HG03066 (cell line): ENCODE measurements at regions not wholly inside any gene's neighbourhood (a gene's known extent, or its start where the extent isn't known, plus 50 kb on each side); places are given as distances from the start of the nearest gene placed in this dataset.

ENCODE experiments used
- ATAC-seq: cut with Tn5 transposase; IDR thresholded peaks from one replicate; pipeline ENCODE4 v1.9.1; 2021; ENCODE audit warnings: low read depth; ENCODE audit not compliant: unreplicated experiment

DNA sequence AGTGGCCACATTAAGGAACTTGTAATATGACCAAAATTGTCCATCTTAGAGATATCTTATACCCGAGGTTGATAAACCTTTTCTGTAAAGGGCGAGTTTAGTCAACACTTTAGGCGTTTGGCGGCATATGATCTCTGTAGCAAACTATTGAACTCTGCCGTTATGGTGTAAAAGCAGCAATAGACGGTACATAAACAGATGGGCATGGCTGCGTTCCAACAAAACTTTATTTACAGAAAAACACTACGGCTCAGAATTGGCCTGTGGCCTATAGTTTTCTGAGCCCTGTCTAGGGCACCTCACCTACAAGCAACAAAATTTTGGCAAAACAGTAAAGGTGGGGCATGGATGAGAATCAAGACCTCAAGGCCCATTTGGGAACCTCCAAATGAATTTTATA, 121.9 kb upstream of the HAAO start:
- no peak for ATAC-seq

DNA sequence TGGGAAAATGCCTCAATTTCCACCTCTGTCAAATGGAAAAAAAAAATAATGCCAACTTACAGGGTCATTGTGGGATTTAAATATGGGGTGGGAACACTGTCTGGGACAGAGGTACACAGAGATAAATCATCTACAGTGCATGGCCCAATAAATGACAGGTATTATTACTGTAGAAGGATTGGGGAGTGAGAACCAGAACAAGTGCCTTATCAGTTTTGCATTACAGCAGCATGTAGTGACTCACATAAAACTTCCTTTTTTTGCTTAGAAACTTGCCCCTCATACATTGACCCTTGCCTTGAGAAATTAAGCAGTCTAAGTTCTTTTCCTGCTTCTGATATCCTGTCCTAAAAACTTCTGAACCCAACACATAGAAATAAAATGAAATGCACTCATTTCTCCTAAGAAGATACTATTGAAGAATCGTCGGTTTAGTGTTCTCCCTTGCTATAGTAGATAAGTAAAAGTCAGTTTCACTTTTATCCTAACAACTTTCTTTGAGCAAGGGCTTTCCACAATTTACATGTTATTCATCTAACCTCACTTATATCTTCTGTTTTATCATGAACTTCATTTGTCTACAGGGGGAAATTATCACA, 121.0 kb upstream of the HAAO start:
- ATAC-seq, result no peak

DNA sequence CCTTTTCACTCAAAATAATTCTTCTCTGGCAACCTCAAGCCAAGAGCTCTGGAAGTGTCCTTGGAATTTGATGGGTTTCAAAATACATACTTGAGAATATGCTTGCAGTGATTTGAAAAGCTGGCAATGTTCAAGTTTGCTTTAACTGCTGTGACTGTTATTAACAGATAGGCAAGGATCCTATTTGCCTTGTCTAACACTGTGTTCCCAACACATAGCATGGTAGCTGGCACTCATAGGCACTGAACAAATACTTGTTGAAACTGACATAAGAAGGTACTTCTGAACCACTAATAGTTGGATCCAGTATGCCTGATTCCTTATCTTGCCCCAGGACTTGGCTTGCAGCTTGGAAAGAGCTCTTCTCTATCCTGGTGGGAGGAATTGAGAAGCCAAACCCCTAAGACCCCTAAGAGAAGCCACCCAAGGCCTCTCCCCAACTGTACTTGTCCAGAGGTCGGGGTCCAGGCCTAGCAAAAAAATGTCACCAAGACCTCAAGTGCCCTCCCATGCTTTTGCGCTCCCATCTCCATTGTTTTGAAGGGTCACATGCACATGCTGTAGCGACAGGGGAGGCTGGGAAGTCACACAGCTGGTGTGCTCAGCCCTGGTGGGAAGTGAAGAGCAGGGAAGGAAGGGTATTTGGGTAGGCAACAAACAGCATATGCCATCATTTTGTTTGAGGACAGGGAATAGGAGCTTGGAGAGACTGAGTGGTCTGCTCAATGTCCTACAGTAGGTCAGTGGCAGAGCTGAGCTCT, 118.4 kb upstream of the HAAO start:
- no peak for ATAC-seq

DNA sequence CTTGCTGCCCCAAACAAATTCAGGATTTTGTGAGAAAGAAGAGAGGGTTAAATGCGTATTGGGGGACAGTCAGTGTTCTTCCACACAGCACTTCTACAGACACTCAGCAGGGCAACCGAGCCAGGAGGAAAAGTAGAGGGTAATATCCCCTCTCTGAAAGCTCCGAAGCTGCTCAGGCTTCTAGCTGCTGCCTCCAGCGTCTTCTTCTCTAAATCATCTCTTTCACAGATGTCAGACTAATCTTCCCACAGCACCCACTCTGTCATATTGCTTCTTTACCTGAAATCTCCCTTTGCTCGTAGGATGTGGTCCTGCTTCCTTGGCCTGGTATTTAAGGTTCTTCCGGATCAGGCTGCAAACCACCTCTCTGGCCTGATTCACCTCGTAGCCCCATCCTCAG, 117.6 kb upstream of the HAAO start:
- no peak for ATAC-seq

DNA sequence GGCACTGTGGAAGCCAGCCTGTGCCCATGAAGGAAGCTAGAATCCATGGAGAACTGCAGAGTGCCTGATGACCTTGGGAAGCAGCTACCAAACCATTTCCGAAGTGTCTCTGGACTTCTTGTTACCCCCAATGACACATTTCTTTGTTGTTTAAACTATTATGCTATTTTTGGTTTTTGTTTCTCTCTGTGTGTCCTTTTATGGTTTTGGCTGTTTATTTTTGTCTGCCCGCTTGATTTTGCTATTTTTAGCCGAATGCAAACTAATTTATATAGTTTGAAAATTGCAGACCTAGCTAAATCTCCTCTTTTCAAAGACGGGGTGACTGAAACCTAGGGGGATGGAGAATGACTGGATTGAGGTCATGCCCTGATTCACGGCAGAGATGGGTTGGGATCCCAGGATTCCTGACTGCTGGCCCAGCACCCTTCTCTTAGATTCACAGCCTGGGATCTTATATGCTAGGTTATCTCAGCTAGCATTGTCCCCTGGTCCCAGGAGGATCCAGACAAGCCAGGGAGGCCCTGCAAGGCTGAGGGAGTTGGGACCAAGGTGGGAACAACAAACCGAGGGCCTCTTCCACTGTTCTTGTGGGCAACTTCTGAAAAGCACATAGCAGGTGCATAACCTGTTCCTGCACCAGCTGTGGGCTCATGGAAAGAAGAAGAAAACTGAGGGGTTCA, 116.3 kb upstream of the HAAO start:
- no peak for ATAC-seq

DNA sequence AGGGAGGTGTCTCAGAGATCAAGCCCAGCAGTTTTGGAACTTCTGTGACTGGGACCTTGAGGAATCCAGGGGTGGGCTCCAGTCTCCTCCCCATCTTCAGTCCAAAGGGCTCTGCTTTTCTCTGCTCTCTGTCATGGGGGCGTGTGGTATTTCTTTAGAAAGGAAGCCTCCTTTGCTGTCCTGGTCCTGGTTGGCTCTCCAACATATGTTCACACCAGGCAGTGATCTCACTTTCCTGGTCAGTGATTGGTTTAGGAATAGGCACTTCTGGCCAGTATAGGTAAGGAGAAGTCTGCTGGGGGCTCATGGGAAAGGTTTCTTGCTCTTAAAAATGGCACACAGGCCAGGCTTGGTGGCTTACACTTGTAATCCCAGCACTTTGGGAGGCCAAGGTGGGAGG, 115.5 kb upstream of the HAAO start:
- no peak for ATAC-seq

DNA sequence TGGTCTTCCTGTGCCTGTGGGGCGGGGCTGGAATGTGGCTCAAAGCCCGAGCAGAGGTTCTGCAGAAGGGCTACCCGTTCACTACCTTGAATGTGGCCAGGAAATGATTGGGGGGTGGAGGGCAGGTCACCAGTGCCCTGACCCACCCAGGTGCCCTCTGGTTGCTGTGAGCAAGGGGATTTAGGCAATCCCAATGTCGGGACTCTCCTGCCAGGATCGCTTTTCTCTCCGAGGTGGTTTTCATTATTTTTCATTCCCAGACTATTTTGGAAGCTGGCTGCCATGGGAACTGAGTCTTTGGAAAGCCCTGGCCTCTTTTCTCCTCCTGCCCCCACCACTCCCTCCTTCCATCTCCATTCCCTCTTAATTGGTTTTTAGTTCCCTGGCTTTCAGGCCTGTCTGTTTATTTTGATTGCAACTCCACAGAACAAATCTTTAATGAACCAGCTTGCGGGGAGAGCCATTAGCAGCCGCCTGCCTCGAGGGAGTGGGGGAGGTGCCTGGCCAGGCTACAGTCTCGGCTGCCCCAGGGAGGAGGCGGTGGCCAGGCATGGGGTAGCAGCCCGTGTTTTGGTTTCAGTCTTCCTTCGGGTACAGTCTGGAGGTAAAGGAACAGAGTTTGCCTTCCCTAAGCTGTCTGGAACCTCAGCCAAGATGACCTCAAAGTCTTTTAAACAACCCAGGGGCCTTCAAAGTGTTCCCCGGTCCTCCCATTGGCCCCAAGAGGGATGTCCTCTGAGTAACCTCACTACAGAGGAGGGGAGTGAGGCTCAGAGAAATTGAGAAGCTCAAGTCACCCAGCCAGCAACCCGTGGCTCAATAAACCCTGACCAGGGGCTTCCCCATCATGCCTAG, 114.4 kb upstream of the HAAO start:
- no peak for ATAC-seq

DNA sequence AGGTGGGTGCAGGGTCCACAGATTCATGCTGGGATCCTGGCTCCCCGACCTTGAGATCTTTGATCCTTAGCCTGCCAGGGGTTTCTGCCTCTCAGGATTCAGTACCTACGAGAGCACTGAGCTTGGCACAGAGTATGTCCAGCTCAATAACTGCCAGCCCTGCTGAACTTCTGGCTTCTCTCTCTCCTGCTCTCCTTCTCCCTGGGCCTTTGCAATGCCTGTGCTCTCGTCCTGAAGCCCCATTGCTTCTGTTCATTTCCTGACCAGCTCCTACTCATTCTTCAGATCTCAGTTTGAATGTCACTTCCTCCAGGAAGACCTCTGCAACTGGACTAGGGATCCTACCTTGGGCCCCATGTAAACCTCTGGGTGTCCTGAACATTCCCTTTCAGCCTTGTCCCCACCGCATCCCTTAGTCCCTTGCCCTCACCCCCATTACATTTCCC, 113.8 kb upstream of the HAAO start:
- no peak for ATAC-seq

DNA sequence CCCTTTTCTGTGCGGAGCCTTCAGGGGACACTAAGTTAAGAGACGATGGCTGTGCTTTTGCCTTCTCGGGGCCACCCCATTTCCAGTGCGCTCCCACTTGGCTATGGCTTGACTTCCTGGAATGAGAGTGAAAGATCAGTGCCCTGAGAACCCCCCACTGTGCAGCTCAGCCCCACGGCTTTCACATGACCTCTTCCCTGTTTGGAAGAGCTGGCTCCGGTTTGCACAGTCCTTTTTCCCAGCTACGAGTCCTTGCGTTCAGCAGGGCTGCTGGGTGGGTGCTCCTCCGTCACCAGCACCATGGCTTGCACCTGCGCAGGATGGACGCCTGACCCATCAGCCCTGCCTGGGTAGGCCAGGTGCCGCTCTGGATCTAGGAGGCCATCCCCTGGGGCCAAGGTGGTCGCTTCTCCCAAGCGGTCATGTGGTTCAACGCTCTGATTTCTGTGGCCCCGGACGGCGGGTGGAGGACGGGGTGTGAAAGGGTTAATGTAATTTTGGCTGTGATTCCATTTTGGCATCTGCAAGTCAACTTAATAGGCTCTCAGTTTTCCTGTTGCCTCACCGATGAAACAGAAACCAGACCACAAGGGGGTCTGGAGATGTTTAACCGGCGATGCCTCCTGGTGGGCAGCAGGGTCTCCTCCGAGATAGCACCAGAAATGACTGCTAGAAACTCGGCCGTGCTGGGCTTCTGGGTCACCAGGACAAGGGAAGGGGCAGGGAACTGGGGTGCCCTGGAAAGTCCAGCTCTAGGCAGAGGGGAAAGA, 113.1 kb upstream of the HAAO start:
- no peak for ATAC-seq

DNA sequence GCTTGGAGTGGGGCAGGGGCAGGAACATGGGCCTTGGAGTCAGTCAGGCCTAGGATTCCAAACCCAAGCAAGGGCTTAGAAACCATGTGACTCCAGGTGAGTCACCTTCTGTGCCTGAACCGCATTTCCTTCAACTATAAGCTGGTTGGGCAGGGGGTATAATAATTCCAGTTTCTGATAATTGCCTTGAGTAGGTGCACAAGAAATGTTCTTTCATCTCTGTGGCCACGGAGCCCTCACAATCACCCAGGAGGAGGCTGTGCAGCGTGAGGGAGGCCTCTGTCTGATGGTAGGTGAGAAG, 112.1 kb upstream of the HAAO start:
- ATAC-seq, result no peak

DNA sequence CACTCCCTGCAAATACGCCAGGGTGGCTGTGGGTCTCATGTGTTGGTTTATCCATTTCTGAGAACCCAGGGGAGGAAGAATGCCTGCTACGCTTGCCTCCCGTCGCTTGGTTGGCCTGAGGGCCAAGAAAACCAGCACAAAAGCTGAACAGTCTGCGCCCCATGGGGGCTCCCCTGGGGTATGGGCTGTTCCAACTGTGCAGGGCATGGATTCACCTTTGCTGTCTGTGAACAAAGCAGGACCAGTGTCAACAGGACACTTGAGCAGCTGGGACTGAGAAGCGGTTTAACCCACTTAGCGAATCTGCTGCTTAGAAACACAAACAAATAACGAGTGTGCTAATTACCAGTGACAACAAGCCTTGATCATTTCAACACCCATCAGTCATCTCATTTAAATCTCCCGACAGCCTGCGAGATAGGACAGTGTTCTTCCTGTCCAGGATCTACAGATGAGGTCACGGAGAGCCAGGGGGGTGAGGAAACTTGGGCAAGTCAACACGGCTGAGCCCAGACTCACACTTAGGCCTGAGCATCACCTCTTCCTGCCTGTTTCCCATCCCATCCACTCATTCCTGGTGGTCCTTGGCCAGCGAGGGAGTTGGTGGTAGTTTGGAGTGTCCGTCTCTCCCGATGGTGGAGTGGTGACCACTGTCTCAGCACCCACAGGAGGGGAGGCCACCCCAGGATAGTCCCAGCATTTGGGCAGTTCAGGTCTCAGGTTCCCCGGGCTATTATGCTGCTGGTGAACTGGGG, 111.6 kb upstream of the HAAO start:
- no peak for ATAC-seq

DNA sequence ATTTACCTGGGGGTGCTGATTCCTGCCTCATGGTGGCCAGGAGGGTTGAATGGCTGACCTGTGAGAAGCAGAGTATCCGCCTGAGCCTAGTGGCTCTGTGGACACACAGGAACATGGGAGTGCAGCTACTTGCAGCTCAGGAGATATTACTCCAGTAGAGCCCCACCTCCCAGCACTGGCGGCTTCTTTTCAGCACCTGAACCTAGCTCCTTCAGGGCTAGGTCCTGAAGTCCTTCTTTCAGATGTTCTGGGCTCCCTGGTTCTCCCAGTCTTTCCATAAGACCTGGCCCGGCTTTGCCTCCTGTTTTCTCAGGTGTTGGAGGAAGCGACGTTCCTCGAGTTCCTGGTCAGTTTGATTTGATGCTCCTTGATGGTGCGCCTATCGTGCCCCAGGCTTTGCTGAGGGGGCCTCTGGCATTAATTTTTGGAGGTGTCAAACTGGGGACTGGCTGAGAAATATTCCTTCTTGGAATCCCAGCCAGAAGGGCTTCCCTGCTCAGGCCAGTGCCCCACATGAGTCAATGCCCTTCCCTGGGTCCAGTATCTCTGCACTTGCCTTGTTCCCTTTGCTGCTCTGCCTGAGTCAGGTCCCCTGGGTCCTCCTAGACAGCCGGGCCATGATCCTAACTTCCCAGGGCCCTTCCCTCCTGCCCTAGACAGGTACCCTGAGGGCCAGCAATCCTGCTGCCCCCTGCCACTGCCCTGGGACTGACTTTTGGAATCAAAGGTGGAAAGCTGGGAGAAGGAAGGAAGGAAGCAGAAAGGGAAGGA, 110.7 kb upstream of the HAAO start:
- ATAC-seq, result no peak

DNA sequence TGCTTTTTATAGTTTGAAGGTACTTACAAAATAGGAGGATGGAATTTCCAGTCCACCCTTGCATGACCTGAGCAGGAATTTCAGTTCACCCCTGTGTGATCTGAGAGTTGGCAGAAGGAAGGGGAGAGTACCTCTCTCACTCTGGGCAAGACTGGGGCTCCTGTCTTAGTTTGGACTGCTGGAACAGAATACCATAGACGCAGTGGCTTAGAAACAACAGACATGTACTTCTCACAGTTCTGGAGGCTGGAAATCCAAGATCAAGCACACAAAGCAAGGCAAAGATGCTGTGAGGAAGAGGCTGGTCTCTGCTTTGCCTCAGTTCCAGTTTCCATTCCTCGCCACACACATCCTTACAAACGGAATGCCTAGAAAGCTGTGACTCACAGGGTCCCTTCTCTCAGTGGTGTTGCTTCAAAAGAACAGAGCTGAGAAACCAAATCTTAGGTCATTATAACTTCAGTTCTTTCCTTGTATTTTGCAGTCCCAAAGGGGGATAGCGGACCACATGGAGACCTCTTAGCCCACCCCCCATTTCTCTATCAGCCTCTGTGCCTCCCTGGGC, 108.8 kb upstream of the HAAO start:
- ATAC-seq, result no peak

DNA sequence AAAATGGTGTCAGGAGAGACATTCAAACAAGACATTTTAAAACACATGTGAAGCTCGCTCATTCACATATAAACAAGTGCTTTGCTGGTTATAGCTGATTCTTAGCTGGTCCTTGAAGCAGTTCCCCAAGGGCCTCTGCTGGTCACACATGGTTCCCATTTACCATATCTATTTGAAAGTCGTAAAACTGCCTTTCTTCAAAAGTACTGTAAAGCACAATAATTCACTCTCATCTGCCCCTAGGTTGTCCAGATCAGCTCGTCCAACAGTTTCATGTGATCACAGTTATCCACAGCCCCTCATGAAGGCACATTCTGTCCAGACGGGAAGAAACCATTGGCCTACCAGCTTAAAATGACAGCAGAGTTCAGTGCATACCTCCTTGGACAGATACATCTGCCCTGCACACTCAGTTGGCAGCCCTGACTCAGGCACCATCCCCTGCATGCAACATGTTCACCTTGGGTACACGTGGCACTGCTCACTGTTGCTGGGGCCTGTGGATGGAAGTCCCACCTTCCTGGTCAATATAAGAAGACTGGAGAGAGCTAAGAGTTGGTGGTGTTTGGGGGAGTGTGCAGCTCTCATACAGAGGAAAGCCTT, 108.0 kb upstream of the HAAO start:
- ATAC-seq, result no peak

DNA sequence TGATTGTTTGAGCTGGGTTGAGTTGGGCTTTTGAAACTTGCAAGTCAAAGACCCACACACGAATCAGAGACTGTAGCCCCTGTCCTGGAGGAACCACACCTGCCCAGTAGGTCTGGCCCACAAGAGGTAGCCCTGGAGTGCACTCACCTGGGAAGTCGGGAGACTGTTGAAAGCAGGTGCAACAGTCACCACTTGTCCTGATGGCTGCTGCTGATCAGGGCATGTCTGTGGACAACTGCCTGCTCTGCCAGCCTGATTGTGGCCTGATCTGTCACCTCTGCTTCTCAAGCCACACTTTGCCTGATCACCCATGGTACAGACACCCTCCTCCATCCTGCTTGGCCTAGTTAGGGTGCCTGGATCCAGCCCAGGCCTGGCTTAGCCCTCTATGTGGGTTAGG, 105.0 kb upstream of the HAAO start:
- ATAC-seq, result no peak

DNA sequence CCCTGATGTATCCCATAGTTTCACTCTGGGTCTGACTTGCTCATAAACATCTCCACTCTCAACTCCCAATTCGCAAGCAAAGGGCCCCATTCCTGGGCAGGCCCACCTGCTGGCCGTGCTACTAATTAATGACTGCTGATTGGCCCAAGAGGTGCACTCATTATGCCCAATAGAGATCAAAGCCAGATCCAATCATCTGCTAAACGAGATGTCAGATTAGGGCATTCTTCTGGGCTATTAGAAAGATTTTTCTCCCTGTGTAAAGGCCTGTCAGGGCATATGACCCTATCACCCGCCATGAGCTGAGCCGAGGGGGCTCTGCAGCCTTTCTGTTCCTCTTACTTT, 103.4 kb upstream of the HAAO start:
- ATAC-seq, result no peak

DNA sequence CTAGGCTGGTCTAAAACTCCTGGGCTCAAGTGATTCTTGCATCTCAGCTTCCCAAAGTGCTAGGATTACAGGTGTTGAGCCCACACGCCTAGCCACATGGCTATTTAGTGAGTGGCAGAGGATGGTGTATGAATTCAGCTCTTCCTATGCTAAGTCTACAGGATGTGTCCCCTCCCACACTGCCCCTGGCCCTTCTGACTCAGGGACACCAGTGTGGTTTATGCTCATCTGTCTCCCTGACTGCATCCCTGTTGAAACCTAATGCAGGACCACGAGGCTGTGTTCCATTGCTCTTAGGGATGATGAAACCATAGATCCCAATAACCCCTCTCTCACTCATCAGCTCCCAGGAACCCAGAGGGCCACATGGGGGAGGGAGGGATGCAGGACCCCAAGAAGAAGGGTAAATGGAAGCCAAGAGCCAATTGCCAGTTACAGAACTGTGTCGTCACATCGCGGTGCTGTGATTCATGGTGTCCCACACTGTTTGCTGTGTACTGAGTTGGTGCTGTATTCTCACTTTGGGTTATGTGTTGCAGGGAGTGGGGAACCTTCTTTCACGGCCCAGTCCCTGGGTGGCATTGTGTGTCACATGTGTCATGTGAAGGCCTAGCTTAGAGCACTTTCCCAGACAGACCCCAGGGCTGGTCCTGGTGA, 102.9 kb upstream of the HAAO start:
- ATAC-seq, result no peak
